Tibial nerve (tissue), 4 donors: ENCODE measurements at regions not wholly inside any gene's neighbourhood (a gene's known extent, or its start where the extent isn't known, plus 50 kb on each side); places are given as distances from the start of the nearest gene placed in this dataset.

Experiments used
- EP300 ChIP-seq, 2 donors: sonication (generic); formaldehyde crosslinking; IDR thresholded peaks; one replicate each; pipeline ENCODE4 v1.6.1; 2017; ENCODE audit warnings: antibody characterized with exemption in 2 of 2, mild to moderate bottlenecking in 1 of 2
- POLR2A ChIP-seq, 2 donors: fragments of 450-650 bp; IDR thresholded peaks; one replicate each; pipeline ENCODE4 v1.6.1; 2017; ENCODE audit warnings: antibody characterized with exemption in 2 of 2, mild to moderate bottlenecking in 2 of 2, moderate library complexity in 2 of 2
- TF ChIP-seq, protein P1 (sequence below), 5 experiments: fragments of 200-600 bp in 3 of 5; fragments of 450-650 bp in 2 of 5; sonication (generic) in 3 of 5; IDR thresholded peaks; one replicate each; pipeline ENCODE4 v1.5.1; 2016 to 2019; ENCODE audit warnings: antibody characterized with exemption in 5 of 5, mild to moderate bottlenecking in 3 of 5, moderate library complexity in 2 of 5

DNA sequence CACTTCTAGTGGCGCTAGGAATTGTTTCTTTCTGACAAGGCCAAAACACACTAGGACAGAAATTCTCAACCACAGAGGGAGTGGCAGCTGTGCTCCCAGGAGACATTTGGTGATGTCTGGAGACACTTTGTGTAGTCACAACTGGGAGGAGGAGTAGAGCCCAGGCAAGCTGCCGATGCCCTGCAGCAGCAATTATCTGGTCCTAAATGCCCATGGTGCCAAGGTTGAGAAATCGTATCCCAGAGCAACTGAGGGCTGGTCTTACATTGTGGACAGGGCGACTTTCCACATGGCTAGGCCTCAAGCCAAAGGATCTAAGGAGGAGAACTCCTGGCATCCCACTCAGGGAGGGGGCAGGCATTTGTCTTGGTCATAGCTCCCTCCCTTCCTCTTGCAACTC, 259.9 kb downstream of the GADD45G start:
- TF ChIP-seq, protein P1, sequence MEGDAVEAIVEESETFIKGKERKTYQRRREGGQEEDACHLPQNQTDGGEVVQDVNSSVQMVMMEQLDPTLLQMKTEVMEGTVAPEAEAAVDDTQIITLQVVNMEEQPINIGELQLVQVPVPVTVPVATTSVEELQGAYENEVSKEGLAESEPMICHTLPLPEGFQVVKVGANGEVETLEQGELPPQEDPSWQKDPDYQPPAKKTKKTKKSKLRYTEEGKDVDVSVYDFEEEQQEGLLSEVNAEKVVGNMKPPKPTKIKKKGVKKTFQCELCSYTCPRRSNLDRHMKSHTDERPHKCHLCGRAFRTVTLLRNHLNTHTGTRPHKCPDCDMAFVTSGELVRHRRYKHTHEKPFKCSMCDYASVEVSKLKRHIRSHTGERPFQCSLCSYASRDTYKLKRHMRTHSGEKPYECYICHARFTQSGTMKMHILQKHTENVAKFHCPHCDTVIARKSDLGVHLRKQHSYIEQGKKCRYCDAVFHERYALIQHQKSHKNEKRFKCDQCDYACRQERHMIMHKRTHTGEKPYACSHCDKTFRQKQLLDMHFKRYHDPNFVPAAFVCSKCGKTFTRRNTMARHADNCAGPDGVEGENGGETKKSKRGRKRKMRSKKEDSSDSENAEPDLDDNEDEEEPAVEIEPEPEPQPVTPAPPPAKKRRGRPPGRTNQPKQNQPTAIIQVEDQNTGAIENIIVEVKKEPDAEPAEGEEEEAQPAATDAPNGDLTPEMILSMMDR (IDR thresholded peaks at IDR 0.05): no peak
- no peak for TF ChIP-seq EP300 (IDR thresholded peaks at IDR 0.05)
- no peak for TF ChIP-seq POLR2A (IDR thresholded peaks at IDR 0.05)
